Naive thymus-derived CD4-positive, alpha-beta T cell (primary cell): ENCODE measurements at regions not wholly inside any gene's neighbourhood (a gene's known extent, or its start where the extent isn't known, plus 50 kb on each side); places are given as distances from the start of the nearest gene placed in this dataset.

Experiments used
- ATAC-seq: fragments of 150-1000 bp; cut with Tn5 transposase; 2 replicates; pipeline ENCODE4 v1.10.0; 2021; ENCODE audit warnings: mild to moderate bottlenecking, moderate library complexity
- CTCF ChIA-PET: fragments of 350-600 bp; sonication (Branson Sonifier 250); formaldehyde crosslinking; loops from one replicate; lab custom pipeline; 2021; ENCODE audit warnings: antibody characterized with exemption; lab: Charles Lee
- POLR2A ChIA-PET: fragments of 350-600 bp; sonication (Branson Sonifier 250); formaldehyde crosslinking; loops from one replicate; lab custom pipeline; 2021; ENCODE audit warnings: antibody characterized with exemption, inconsistent platforms; lab: Charles Lee
- DNase-seq, 9 donors: peaks; one replicate each; pipeline versions ENCODE4 v3.0.0 to v3.0.0-alpha.2; 2020 to 2022; ENCODE audit warnings: mixed read lengths in 1 of 9
- H3K27ac ChIP-seq: one replicate; pipeline ENCODE4 v1.7.0; 2013; ENCODE audit warnings: mild to moderate bottlenecking, low read depth, low read length, moderate library complexity
- H3K27me3 ChIP-seq, 2 donors: one replicate each; pipeline ENCODE4 v1.7.0; 2013; ENCODE audit warnings: low read length in 2 of 2, mild to moderate bottlenecking in 2 of 2, moderate library complexity in 2 of 2; ENCODE audit not compliant: control insufficient read depth in 2 of 2, insufficient read depth in 2 of 2
- H3K36me3 ChIP-seq, 3 experiments: 1 replicate in 2 of 3; 2 replicates in 1 of 3; pipeline ENCODE4 v1.7.0; 2013; ENCODE audit warnings: low read length in 3 of 3, mild to moderate bottlenecking in 3 of 3, moderate library complexity in 1 of 3; ENCODE audit not compliant: insufficient read depth in 3 of 3, control insufficient read depth in 2 of 3
- H3K4me1 ChIP-seq, 2 donors: one replicate each; pipeline ENCODE4 v1.7.0; 2013; ENCODE audit warnings: low read length in 2 of 2, mild to moderate bottlenecking in 2 of 2, moderate library complexity in 1 of 2; ENCODE audit not compliant: control insufficient read depth in 2 of 2, insufficient read depth in 2 of 2
- H3K4me3 ChIP-seq: 2 replicates; pipeline ENCODE4 v1.7.0; 2013; ENCODE audit warnings: mild to moderate bottlenecking, low read length
- H3K9me3 ChIP-seq, 3 experiments: 1 replicate in 2 of 3; 2 replicates in 1 of 3; pipeline ENCODE4 v1.7.0; 2013; ENCODE audit warnings: low read length in 3 of 3; ENCODE audit not compliant: control insufficient read depth in 2 of 3
- H3K27ac Mint-ChIP-seq, 9 donors: one replicate each; pipeline ENCODE4 v1.8.0; 2020 to 2022; ENCODE audit warnings: mixed read lengths in 9 of 9, mild to moderate bottlenecking in 8 of 9, moderate library complexity in 5 of 9, inconsistent platforms in 2 of 9
- H3K27me3 Mint-ChIP-seq, 5 donors: one replicate each; pipeline ENCODE4 v1.8.0; 2021 to 2022; ENCODE audit warnings: mixed read lengths in 5 of 5, mild to moderate bottlenecking in 1 of 5
- H3K36me3 Mint-ChIP-seq, 5 donors: one replicate each; pipeline ENCODE4 v1.8.0; 2020 to 2022; ENCODE audit warnings: mixed read lengths in 5 of 5, mild to moderate bottlenecking in 3 of 5, inconsistent platforms in 1 of 5
- H3K4me1 Mint-ChIP-seq, 7 donors: one replicate each; pipeline ENCODE4 v1.8.0; 2020 to 2022; ENCODE audit warnings: mixed read lengths in 7 of 7, mild to moderate bottlenecking in 3 of 7, inconsistent platforms in 1 of 7
- H3K4me3 Mint-ChIP-seq, 10 donors: one replicate each; pipeline ENCODE4 v1.8.0; 2020 to 2022; ENCODE audit warnings: mild to moderate bottlenecking in 10 of 10, mixed read lengths in 10 of 10, moderate library complexity in 6 of 10, inconsistent platforms in 2 of 10
- H3K9me3 Mint-ChIP-seq, 11 donors: one replicate each; pipeline ENCODE4 v1.8.0; 2020 to 2022; ENCODE audit warnings: mixed read lengths in 11 of 11, mild to moderate bottlenecking in 4 of 11, inconsistent platforms in 1 of 11, moderate library complexity in 1 of 11
- intact Hi-C, 2 donors: fragments of 100-400 bp; cut with micrococcal nuclease; formaldehyde crosslinking; loops; one replicate each; pipeline ENCODE4 v1.15.1; 2023

DNA sequence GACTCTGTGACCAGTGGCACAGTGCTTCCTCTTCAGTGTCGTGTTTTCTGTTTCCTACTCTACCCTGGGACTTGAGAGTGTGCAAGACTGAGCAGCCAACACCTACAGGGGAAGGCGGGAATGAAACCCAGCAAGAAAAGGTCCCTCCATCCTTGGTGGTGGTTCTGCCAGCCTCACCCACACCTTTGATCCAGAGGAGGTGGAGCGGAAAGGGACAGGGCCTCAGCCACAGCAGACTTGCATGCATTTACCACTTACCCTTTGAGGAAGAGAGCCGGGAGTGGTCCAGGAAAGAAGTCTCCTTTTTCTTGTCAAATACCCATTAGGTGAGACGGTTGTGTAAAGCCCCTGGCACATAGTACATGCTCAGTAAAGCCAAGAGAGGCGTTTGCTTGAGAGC lies 164.8 kb upstream of the ZNF536 start:
- Mint-ChIP-seq H3K27ac (no peak overlapping the region), H3K27me3 (peaks cover 0 to 15% (median 8%) of the 10 kb centered on the region in 5 donors), H3K4me1 (no peaks in the 10 kb centered on the region), H3K36me3 (no peaks in the 10 kb centered on the region), H3K9me3 (peaks cover 0 to 2% (median 0%) of the 10 kb centered on the region in 11 donors), H3K4me3 (no peak overlapping the region)
- ChIA-PET POLR2A (no interaction called here), CTCF (no interaction called here)
- Histone ChIP-seq H3K27me3 (no peaks in the 10 kb centered on the region), H3K4me1 (no peaks in the 10 kb centered on the region), H3K36me3 (no peaks in the 10 kb centered on the region), H3K9me3 (no peaks in the 10 kb centered on the region), H3K27ac (no peak overlapping the region), H3K4me3 (no peak overlapping the region)
- DNase-seq (no peak), ATAC-seq (no peak)
- intact Hi-C loops, result no loop called here

DNA sequence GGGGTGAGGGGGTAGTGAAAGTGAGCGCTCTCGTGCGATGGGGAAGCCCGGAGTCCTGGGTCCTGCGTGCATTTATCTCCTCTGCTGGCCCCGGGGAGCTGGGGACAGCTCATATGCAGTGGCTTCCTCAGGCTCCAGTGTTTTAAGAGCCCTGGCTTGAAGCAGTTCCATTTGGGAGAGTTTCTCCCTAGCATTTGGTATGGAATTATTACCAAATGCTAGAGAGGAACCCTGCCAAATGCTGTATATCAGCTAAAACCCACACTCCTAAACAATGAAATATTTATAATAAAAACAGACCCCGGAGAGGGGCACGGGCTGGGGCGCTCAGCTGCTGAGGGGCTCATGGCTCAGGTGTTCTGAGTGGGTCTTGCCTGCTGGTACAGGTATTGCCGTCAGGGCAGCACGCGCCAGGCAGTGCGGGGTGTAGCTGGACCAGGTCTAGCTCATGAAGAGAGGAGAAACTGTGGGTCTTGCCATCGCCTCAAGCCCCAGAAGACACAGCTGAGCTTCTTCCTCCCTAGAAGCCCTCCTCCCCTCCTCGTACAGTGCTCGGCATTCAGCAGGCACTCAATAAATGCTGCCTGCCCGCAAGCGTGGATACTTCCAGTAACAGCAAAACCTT lies 163.6 kb upstream of the ZNF536 start:
- intact Hi-C loops, result no loop called here
- Mint-ChIP-seq H3K27ac (peak overlapping the region in 1 of 9 donors; percentile 9), H3K36me3 (no peaks in the 10 kb centered on the region), H3K27me3 (peaks cover 0 to 16% (median 8%) of the 10 kb centered on the region in 5 donors), H3K4me3 (no peak overlapping the region), H3K9me3 (peaks cover 0 to 2% (median 0%) of the 10 kb centered on the region in 11 donors), H3K4me1 (no peaks in the 10 kb centered on the region)
- ATAC-seq (no peak), DNase-seq (no peak)
- Histone ChIP-seq H3K27me3 (no peaks in the 10 kb centered on the region), H3K4me1 (no peaks in the 10 kb centered on the region), H3K27ac (no peak overlapping the region), H3K36me3 (no peaks in the 10 kb centered on the region), H3K4me3 (no peak overlapping the region), H3K9me3 (no peaks in the 10 kb centered on the region)
- ChIA-PET CTCF (no interaction called here), POLR2A (no interaction called here)

DNA sequence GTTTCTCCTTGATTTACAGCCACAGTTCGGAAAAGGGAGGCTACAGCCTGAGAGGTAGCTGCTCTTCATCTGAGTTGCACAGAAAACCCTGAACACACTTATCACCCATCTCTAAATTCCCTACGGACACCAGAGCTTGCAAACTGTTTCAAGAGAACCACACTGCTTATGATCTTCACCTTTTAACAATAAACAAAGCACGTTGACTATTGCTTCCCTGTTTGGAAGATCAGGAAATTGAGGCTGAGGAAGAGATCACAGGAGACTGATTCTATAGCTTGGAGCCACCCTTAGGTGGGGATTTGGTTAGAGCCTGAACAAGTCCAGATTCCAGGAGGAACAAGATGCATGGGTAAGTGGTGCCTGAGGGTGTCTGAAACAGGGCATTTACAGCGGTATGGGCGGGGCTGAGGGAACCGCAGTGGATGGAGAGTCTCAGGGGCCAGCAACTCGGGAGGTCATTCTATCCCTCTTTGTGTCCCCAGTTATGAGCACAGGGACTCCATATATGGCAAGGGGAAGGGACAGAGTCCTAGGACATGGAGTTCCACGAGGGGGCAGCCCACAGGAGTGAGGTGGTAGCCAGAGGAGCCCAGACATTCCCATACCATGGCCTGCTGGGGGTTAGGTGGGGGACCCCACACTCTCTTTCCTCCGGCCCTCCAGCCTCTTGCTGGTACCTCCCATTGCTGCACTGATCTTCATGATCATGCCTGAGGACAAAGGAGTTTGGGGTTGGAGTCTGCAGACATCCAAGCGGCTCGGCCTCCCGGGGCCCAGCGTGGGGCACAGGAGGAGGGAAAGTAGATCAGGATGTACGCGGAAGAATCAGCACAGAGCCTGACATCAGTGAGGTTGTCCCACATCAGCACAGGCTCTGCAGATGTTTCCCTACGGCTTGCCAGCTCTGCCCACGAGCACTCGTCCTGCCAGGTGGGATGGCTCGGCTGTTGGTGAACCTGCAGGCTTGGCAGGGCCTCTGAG lies 162.3 kb upstream of the ZNF536 start:
- H3K4me1 ChIP-seq, result no peaks in the 10 kb centered on the region
- POLR2A ChIA-PET, result no interaction called here
- Mint-ChIP-seq H3K4me1 (peaks cover 0 to 7% (median 0%) of the 10 kb centered on the region in 7 donors), H3K27me3 (peaks cover 0 to 21% (median 4%) of the 10 kb centered on the region in 5 donors), H3K9me3 (peaks cover 0 to 2% (median 0%) of the 10 kb centered on the region in 11 donors), H3K36me3 (no peaks in the 10 kb centered on the region), H3K27ac (no peak overlapping the region), H3K4me3 (no peak overlapping the region)
- H3K9me3 ChIP-seq, result no peaks in the 10 kb centered on the region
- DNase-seq (no peak), ATAC-seq (no peak)
- no peaks in the 10 kb centered on the region for H3K27me3 ChIP-seq
- intact Hi-C loops, result no loop called here
- H3K4me3 ChIP-seq, result no peak overlapping the region
- H3K27ac ChIP-seq, result no peak overlapping the region
- no peaks in the 10 kb centered on the region for H3K36me3 ChIP-seq
- CTCF ChIA-PET, result no interaction called here

DNA sequence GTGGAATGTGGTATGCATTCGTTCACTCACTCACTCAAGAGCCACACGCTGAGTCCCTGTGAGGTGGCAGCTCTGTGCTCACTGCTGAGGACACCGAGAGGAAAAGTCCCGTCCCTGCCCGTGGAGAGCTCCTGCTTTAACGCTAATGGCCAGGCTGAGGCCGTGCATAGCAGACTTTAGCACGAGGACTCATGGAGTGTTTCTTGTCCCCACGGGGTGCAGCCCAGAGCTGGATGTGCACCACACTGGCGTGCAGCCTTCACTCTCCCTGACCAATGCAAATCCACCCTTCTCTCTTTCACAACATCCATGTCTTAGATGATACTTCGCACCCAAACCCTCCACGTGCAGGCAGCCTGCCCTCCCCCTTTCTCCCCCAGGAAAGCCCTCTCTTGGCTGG lies 159.6 kb upstream of the ZNF536 start:
- Mint-ChIP-seq H3K4me3 (no peak overlapping the region), H3K27ac (no peak overlapping the region), H3K9me3 (peaks cover 0 to 3% (median 0%) of the 10 kb centered on the region in 11 donors), H3K4me1 (peaks cover 0 to 15% (median 0%) of the 10 kb centered on the region in 7 donors), H3K27me3 (peaks cover 2 to 33% (median 18%) of the 10 kb centered on the region in 5 donors), H3K36me3 (no peaks in the 10 kb centered on the region)
- Histone ChIP-seq H3K9me3 (no peaks in the 10 kb centered on the region), H3K4me3 (no peak overlapping the region), H3K36me3 (no peaks in the 10 kb centered on the region), H3K27ac (no peak overlapping the region), H3K4me1 (no peaks in the 10 kb centered on the region), H3K27me3 (no peaks in the 10 kb centered on the region)
- no peak for DNase-seq
- intact Hi-C loops, result no loop called here
- ATAC-seq, result no peak
- CTCF ChIA-PET, result no interaction called here
- POLR2A ChIA-PET, result no interaction called here

DNA sequence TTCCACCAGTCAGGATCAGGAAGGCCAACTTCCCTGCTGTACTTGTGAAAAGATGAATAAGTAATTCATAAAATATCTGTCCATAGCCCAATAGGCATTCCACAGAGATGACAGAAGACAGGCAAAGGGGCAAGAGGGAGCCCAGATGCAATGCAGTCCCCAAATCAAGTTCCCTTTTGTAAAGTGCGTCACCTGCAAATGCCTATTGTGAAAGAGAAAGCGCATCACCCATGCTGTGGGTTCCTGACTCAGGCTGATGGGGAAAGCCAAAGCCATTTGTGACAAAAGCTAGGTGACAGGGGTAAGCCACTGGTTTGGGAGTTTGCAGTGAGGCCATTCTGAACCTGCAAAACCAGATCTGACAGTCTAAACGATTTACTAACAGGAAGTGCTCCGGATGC lies 157.5 kb upstream of the ZNF536 start:
- H3K27me3 Mint-ChIP-seq, result peaks cover 2 to 39% (median 23%) of the 10 kb centered on the region in 5 donors

DNA sequence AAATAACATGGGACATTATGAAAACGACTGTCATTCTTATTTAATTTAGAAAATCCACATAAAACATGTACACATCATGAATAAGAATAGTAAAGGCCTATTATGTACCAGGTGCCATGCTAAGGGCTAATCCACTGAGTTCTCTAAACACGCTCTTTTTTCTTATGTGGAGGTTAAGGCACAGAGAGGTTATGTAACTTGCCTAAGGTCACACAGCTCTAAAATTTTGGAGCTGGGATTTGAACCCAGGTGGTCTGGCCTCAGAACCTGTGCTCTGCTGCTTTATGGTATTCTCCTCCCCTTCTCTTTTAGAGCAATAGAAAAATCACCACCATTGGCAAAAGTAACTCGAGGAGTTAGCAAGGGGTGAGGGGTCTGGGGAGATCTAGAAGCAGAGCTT lies 156.9 kb upstream of the ZNF536 start:
- Mint-ChIP-seq H3K27me3 (peaks cover 4 to 41% (median 24%) of the 10 kb centered on the region in 5 donors), H3K4me3 (peak overlapping the region in 1 of 10 donors; percentile 43)
- intact Hi-C loops, result no loop called here

More for the DNA sequence above, 157.5 kb upstream of the ZNF536 start:
- H3K4me1 Mint-ChIP-seq, result peaks cover 0 to 15% (median 0%) of the 10 kb centered on the region in 7 donors
- intact Hi-C loops, result no loop called here
- H3K36me3 Mint-ChIP-seq, result no peaks in the 10 kb centered on the region
- Histone ChIP-seq H3K27me3 (no peaks in the 10 kb centered on the region), H3K27ac (no peak overlapping the region), H3K4me1 (no peaks in the 10 kb centered on the region), H3K4me3 (no peak overlapping the region), H3K36me3 (no peaks in the 10 kb centered on the region), H3K9me3 (no peaks in the 10 kb centered on the region)
- ChIA-PET POLR2A (no interaction called here), CTCF (no interaction called here)
- H3K27ac Mint-ChIP-seq, result peak overlapping the region in 1 of 9 donors; percentile 7
- DNase-seq, result peak in 1 of 9 donors; percentile 32
- peaks cover 0 to 3% (median 0%) of the 10 kb centered on the region in 11 donors for H3K9me3 Mint-ChIP-seq
- ATAC-seq, result peak; percentile 34
- peak overlapping the region in 2 of 10 donors; percentile 9 to 43 for H3K4me3 Mint-ChIP-seq

More for the DNA sequence above, 156.9 kb upstream of the ZNF536 start:
- no peaks in the 10 kb centered on the region for H3K36me3 Mint-ChIP-seq
- peaks cover 0 to 3% (median 0%) of the 10 kb centered on the region in 11 donors for H3K9me3 Mint-ChIP-seq
- H3K27me3 ChIP-seq, result no peaks in the 10 kb centered on the region
- H3K4me3 ChIP-seq, result no peak overlapping the region
- no peak for DNase-seq
- peaks cover 0 to 15% (median 0%) of the 10 kb centered on the region in 7 donors for H3K4me1 Mint-ChIP-seq
- ATAC-seq, result no peak
- ChIA-PET POLR2A (no interaction called here), CTCF (no interaction called here)
- no peaks in the 10 kb centered on the region for H3K9me3 ChIP-seq
- no peaks in the 10 kb centered on the region for H3K36me3 ChIP-seq
- no peak overlapping the region for H3K27ac Mint-ChIP-seq
- no peak overlapping the region for H3K27ac ChIP-seq
- no peaks in the 10 kb centered on the region for H3K4me1 ChIP-seq
